Aorta (tissue), 5 donors: ENCODE measurements at regions not wholly inside any gene's neighbourhood (a gene's known extent, or its start where the extent isn't known, plus 50 kb on each side); places are given as distances from the start of the nearest gene placed in this dataset.

Experiments used
- ATAC-seq: fragments of 200-7000 bp; cut with Tn5 transposase; one replicate; pipeline ENCODE4 v1.9.1; 2022; ENCODE audit warnings: moderate library complexity; ENCODE audit not compliant: low FRiP score
- DNase-seq, 2 donors: peaks; one replicate each; pipeline ENCODE4 v3.0.0-alpha.2; 2020
- H3K27ac ChIP-seq, 2 donors: one replicate each; pipeline ENCODE4 v1.5.1; 2013; ENCODE audit warnings: low read length in 2 of 2, mild to moderate bottlenecking in 2 of 2, moderate library complexity in 2 of 2, control low read depth in 1 of 2, inconsistent platforms in 1 of 2, low read depth in 1 of 2
- H3K27me3 ChIP-seq, 2 donors: one replicate each; pipeline ENCODE4 v1.6.1; 2013; ENCODE audit warnings: control low read depth in 1 of 2, low read length in 1 of 2, mild to moderate bottlenecking in 1 of 2, moderate library complexity in 1 of 2; ENCODE audit not compliant: insufficient read depth in 2 of 2, control insufficient read depth in 1 of 2
- H3K36me3 ChIP-seq, 2 donors: one replicate each; pipeline ENCODE4 v1.6.1; 2013; ENCODE audit warnings: control low read depth in 1 of 2, low read length in 1 of 2, mild to moderate bottlenecking in 1 of 2; ENCODE audit not compliant: insufficient read depth in 2 of 2, control insufficient read depth in 1 of 2
- H3K4me1 ChIP-seq, 2 donors: one replicate each; pipeline ENCODE4 v1.6.1; 2013; ENCODE audit warnings: low read length in 2 of 2, control low read depth in 1 of 2, mild to moderate bottlenecking in 1 of 2, moderate library complexity in 1 of 2; ENCODE audit not compliant: insufficient read depth in 2 of 2, control insufficient read depth in 1 of 2
- H3K4me3 ChIP-seq, 2 donors: one replicate each; pipeline ENCODE4 v1.5.1; 2013; ENCODE audit warnings: low read length in 2 of 2, control low read depth in 1 of 2, mild to moderate bottlenecking in 1 of 2
- H3K9me3 ChIP-seq: one replicate; pipeline ENCODE4 v1.6.1; 2013; ENCODE audit warnings: mild to moderate bottlenecking, low read length; ENCODE audit not compliant: control insufficient read depth
- WGBS, 2 donors: extraction: QIAGEN DNeasy Blood & Tissue Kit; methylation state at CpG; one replicate each; pipeline ENCODE4 v1.1.7; 2013; 5-methylcytosine and 5-hydroxymethylcytosine counted together
- intact Hi-C, 2 donors: fragments of 100-400 bp; cut with DNase I; formaldehyde crosslinking; loops; one replicate each; pipeline versions ENCODE4 v1.14.2 to v1.15.0; 2022
- donor health status: healthy with polysubstance abuse.
- donor health status: Bipolar disorder and iron deficiency.
- donor health status: DM: no; HTN: no; CAD: no.
- donor health status: DM: no; HTN: no; CAD: no.
- donor health status: DM: yes; HTN: yes; CAD: no.

DNA sequence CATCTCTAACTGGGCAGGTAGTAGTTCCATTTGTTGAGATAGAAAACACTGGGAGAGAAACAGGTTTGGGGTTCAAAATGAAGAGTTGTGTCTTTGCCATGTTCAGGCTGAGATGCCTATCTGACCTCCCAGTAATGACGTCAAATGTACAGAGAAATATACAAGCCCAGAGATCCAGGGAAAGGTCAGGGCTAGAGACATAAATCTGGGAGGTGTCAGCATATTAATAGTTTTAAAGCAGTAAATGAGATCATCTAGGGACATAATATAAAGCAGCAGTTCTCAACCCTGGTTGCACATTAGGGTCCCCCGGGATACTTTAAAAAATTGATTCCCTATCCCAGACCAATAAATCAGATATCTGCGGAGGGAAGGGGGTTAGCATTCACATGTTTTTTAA is 501.5 kb downstream of the UQCRFS1 start:
- no peaks in the 10 kb centered on the region for H3K9me3 ChIP-seq
- DNase-seq (no peak), ATAC-seq (no peak)
- H3K27me3 ChIP-seq = no peaks in the 10 kb centered on the region
- H3K4me1 ChIP-seq = no peaks in the 10 kb centered on the region
- H3K4me3 ChIP-seq = no peak overlapping the region
- H3K36me3 ChIP-seq = no peaks in the 10 kb centered on the region
- intact Hi-C loops = loop anchor here in 1 of 2 donors (5.0 kb wide), 1 partner anchor 244 kb away; no protein-coding TSS in a partner anchor
- no peak overlapping the region for H3K27ac ChIP-seq
- WGBS, 2 donors = 31 to 52% methylated on average over 3 of the region's 3 CpGs

DNA sequence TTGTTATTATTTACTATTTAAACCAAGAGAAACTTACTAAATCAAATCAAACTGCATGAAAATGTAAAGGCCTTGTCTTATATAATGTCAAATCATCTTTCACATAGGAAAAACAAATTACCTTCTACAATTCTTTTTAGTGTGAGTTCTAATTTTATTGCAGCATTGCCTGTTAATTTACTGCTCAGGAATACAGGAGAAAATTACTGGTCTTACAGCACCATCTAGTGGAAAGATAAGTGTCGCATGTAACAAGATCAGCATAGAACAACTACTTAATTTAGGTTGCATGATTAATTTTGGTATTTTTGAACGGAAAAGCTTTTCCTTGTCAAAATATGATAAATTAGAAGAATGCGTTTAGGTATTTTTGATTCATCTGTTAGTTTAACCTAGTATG is 502.7 kb downstream of the UQCRFS1 start:
- no peak overlapping the region for H3K4me3 ChIP-seq
- no peaks in the 10 kb centered on the region for H3K27me3 ChIP-seq
- no peak for DNase-seq
- WGBS, 2 donors = 1% methylated on average over 3 of the region's 3 CpGs
- H3K9me3 ChIP-seq = no peaks in the 10 kb centered on the region
- intact Hi-C loops = loop anchor here in 1 of 2 donors (5.0 kb wide), 1 partner anchor 243 kb away; no protein-coding TSS in a partner anchor
- H3K4me1 ChIP-seq = no peaks in the 10 kb centered on the region
- ATAC-seq = no peak
- no peak overlapping the region for H3K27ac ChIP-seq
- no peaks in the 10 kb centered on the region for H3K36me3 ChIP-seq

DNA sequence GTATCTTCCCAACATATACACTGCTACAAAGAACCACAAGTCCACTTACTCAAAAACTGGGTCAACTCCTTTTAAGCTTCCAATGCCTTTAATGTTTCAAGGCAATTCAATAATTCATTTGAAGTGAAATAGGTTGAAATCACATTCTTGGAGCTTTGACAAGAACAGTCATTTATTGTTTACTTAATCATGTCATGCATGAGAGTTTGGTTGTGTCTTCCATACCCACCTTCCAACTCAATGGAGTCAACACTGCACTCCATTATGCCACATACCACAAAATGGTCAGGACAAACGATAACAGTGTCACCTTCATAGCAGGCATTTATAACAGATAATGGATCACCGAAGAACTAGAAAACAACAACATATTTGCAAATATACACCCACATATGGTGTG is 506.3 kb downstream of the UQCRFS1 start:
- Histone ChIP-seq H3K4me1 (no peaks in the 10 kb centered on the region), H3K27me3 (no peaks in the 10 kb centered on the region), H3K36me3 (no peaks in the 10 kb centered on the region), H3K4me3 (no peak overlapping the region), H3K27ac (no peak overlapping the region), H3K9me3 (no peaks in the 10 kb centered on the region)
- WGBS, 2 donors = 87 to 97% methylated on average over 2 of the region's 2 CpGs
- intact Hi-C loops = no loop called here
- no peak for DNase-seq
- no peak for ATAC-seq

DNA sequence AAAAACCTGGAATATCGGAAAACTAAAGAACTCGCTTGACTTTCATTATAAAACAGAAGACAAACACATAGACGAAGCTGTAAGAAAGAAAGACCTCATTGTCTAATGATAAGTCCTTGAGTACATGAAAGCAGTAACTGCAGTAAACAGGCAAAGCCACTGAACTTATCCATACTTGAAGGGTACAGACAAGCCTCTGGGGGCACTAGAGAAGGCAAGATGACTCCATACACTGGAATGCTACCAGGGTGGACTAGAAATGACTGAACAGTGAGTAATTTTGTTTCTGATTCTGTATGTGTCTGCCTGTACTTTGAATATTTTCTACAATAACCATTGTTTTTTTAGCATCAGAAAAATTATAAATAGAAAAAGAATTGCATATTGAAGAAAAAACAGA is 507.9 kb downstream of the UQCRFS1 start:
- DNase-seq (no peak), ATAC-seq (no peak)
- Histone ChIP-seq H3K36me3 (no peaks in the 10 kb centered on the region), H3K4me1 (no peaks in the 10 kb centered on the region), H3K9me3 (no peaks in the 10 kb centered on the region), H3K27ac (no peak overlapping the region), H3K4me3 (no peak overlapping the region), H3K27me3 (no peaks in the 10 kb centered on the region)
- 62 to 65% methylated on average over 3 of the region's 3 CpGs for WGBS, 2 donors
- intact Hi-C loops = no loop called here

DNA sequence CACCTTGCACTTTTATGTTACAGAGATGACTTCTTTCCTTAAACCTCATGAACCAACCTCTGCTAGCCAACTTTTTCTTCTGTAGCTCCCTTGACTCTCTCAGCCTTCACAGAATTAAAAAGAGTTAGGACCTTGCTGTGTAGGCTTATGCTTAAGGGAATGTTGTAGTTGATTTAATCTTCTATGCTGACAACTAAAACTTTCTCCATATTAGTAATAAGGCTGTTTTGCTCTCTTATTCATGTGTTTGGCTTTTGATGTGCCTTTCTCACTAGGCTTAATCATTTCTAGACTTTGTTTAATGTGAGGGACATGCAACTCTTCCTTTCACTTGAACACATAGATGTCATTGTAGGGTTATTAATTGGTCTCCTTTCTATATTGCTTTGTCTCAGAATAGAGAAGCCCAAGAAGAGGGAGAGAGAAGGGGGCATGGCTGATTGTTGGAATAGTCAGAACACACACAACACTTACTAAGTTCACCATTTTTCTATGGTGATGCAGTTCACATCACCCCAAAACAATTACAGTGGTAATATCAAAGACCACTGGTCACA is 509.5 kb downstream of the UQCRFS1 start:
- Histone ChIP-seq H3K9me3 (no peaks in the 10 kb centered on the region), H3K27me3 (no peaks in the 10 kb centered on the region), H3K36me3 (no peaks in the 10 kb centered on the region), H3K27ac (no peak overlapping the region), H3K4me1 (no peaks in the 10 kb centered on the region), H3K4me3 (no peak overlapping the region)
- intact Hi-C loops = no loop called here
- DNase-seq = no peak
- no peak for ATAC-seq

DNA sequence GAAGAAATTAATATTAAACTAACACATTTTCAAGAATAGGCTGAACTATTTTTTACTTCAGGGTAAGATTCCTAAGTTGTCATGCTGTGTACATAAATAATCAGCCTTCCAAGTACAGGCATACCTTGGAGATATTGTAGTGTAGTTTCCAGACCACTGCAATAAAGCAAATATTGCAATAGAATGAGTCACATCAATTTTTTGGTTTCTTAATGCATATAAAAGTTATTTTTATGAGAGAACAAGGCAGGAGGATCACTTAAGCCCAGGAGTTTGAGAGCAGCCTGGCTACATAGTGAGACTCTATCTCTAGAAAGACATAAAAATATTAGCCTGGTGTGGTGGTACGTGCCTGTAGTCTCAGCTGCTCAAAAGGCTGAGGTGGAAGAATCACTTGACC is 511.5 kb downstream of the UQCRFS1 start:
- Histone ChIP-seq H3K27ac (no peak overlapping the region), H3K4me1 (no peaks in the 10 kb centered on the region), H3K27me3 (no peaks in the 10 kb centered on the region), H3K9me3 (no peaks in the 10 kb centered on the region), H3K36me3 (no peaks in the 10 kb centered on the region), H3K4me3 (no peak overlapping the region)
- intact Hi-C loops = no loop called here
- ATAC-seq (no peak), DNase-seq (no peak)
- WGBS, 2 donors = 55 to 76% methylated on average over 1 of the region's 1 CpG

DNA sequence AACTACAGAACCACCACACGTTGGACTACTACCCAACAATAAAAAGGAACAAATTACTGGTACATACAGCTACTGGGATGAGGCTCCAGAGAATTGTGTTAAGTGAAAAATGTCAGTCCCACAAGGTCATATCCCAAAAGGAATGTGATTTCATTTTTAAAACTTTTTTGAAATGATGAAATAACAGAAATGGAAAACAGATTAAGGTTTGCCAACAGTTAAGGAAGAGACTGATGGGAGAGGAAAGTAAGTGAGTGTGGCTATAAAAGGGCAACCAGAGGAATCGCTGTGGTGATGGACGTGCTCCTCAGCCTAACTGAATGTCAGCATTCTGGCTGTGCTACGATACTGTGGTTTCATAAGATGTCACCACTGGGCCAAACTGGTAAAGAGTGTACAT is 512.8 kb downstream of the UQCRFS1 start:
- ATAC-seq (no peak), DNase-seq (no peak)
- H3K27me3 ChIP-seq = no peaks in the 10 kb centered on the region
- no peaks in the 10 kb centered on the region for H3K9me3 ChIP-seq
- WGBS, 2 donors = 48 to 67% methylated on average over 4 of the region's 4 CpGs
- no peak overlapping the region for H3K27ac ChIP-seq
- intact Hi-C loops = no loop called here
- H3K4me3 ChIP-seq = no peak overlapping the region
- H3K4me1 ChIP-seq = no peaks in the 10 kb centered on the region
- no peaks in the 10 kb centered on the region for H3K36me3 ChIP-seq

DNA sequence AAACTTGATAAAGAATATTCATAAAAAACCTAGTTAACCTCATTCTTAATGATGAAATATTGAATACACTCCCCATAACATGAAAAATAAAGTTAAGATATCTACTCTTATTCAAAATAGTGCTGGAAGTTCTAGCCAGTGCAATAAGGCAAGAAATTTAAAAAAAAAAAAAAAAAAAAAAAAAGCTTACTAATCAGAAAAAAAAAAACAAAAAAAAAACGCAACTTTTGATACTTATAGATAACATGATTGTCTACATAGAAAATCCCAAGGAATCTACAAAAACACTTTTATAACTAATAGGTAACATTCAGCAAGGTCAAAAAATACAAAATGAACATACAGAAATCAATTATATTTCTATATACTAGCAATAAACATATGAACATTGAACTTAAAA is 515.6 kb downstream of the UQCRFS1 start:
- Histone ChIP-seq H3K4me1 (no peaks in the 10 kb centered on the region), H3K27me3 (no peaks in the 10 kb centered on the region), H3K9me3 (no peaks in the 10 kb centered on the region), H3K36me3 (no peaks in the 10 kb centered on the region), H3K27ac (no peak overlapping the region), H3K4me3 (no peak overlapping the region)
- 76 to 84% methylated on average over 1 of the region's 1 CpG for whole genome bisulfite sequencing, 2 donors
- intact Hi-C loops = no loop called here
- ATAC-seq (no peak), DNase-seq (no peak)

DNA sequence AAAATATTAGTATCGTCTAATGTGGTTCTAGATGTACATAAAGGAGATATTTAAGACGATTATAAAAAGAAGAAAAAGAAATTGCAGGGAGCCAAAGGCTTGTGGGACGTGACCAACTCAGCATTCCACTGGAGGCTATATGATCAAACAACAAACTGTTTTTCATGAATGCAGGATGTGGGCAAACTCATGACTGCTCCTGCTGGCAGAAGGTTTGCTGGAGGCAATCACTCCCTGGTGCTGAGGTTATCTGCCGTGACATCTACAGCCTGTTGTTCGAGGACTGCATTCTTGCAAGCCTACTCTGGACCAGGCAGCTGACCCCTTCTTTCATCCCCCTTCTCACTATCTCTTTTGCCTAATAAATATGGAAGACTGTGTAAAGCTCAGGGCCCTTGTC is 518.1 kb downstream of the UQCRFS1 start:
- ATAC-seq (no peak), DNase-seq (no peak)
- Histone ChIP-seq H3K4me1 (no peaks in the 10 kb centered on the region), H3K27me3 (no peaks in the 10 kb centered on the region), H3K4me3 (no peak overlapping the region), H3K9me3 (peaks cover 2% of the 10 kb centered on the region), H3K27ac (no peak overlapping the region), H3K36me3 (no peaks in the 10 kb centered on the region)
- 59 to 61% methylated on average over 5 of the region's 5 CpGs for WGBS, 2 donors
- intact Hi-C loops = no loop called here
